ENCODE measurements at regions not wholly inside any gene's neighbourhood (a gene's known extent, or its start where the extent isn't known, plus 50 kb on each side); places are given as distances from the start of the nearest gene placed in this dataset.
"Not testable (repeated sequence)": the region's sequence is repeated elsewhere in the genome, so short reads cannot be mapped to it uniquely, and the experiment has no call there.

GRCh38 chrX:131831185-131831520 is 191.9 kb upstream of the STK26 start:
- peaks cover 2% of the 10 kb centered on the region; the same call in 1 of the 2 replicates for H3K36me3 ChIP-seq
- peaks cover 57% of the 10 kb centered on the region for H4K20me1 ChIP-seq
- H3K4me3 ChIP-seq, result peak overlapping the region; percentile 61
- H3K9ac ChIP-seq, result peak overlapping the region; percentile 76
- H3K27ac ChIP-seq, result peak overlapping the region; percentile 71
- TF ChIP-seq Cebpa-rat (IDR thresholded peaks at IDR 0.05), result no peak
- H3K4me2 ChIP-seq, result peak overlapping the region; percentile 85
- H3K27me3 ChIP-seq, result peaks cover 21% of the 10 kb centered on the region
- no peaks in the 10 kb centered on the region for H3K9me3 ChIP-seq
- peaks cover 29% of the 10 kb centered on the region for H3K4me1 ChIP-seq

- Histone ChIP-seq H3K4me1 (peaks cover 12% of the 10 kb centered on the region), H3K27ac (no peak overlapping the region), H3K9me3 (no peaks in the 10 kb centered on the region), H3K4me3 (no peak overlapping the region), H4K20me1 (peaks cover 47% of the 10 kb centered on the region), H3K27me3 (peaks cover 54% of the 10 kb centered on the region), H3K4me2 (no peak overlapping the region), H3K36me3 (no peaks in the 10 kb centered on the region), H3K9ac (no peak overlapping the region)
- TF ChIP-seq Cebpa-rat (IDR thresholded peaks at IDR 0.05), result no peak
Observed at GRCh38 chrX:131836161-131836560, 186.9 kb upstream of the STK26 start.

GRCh38 chrX:131837325-131837724 is 185.8 kb upstream of the STK26 start:
- Histone ChIP-seq H3K4me3 (no peak overlapping the region), H3K9me3 (no peaks in the 10 kb centered on the region), H3K4me1 (0 out of 2 replicates have a peak, but pooled peaks cover under 1% of the 10 kb centered on the region), H3K4me2 (no peak overlapping the region), H3K36me3 (no peaks in the 10 kb centered on the region), H3K27ac (no peak overlapping the region), H4K20me1 (peaks cover 37% of the 10 kb centered on the region), H3K27me3 (peaks cover 57% of the 10 kb centered on the region), H3K9ac (no peak overlapping the region)
- no peak for TF ChIP-seq Cebpa-rat (IDR thresholded peaks at IDR 0.05)

GRCh38 chrX:131840799-131841495 is 182.2 kb upstream of the STK26 start:
- H3K4me1 ChIP-seq, result no peaks in the 10 kb centered on the region
- H4K20me1 ChIP-seq, result peaks cover 24% of the 10 kb centered on the region
- H3K9me3 ChIP-seq, result no peaks in the 10 kb centered on the region
- no peak overlapping the region for H3K4me3 ChIP-seq
- H3K4me2 ChIP-seq, result no peak overlapping the region
- no peak overlapping the region for H3K27ac ChIP-seq
- TF ChIP-seq Cebpa-rat (IDR thresholded peaks at IDR 0.05), result no peak
- H3K36me3 ChIP-seq, result no peaks in the 10 kb centered on the region
- H3K9ac ChIP-seq, result no peak overlapping the region
- peaks cover 76% of the 10 kb centered on the region for H3K27me3 ChIP-seq

GRCh38 chrX:131841496-131842437 is 181.3 kb upstream of the STK26 start:
- H3K27ac ChIP-seq, result no peak overlapping the region
- H3K36me3 ChIP-seq, result no peaks in the 10 kb centered on the region
- no peaks in the 10 kb centered on the region for H3K9me3 ChIP-seq
- H3K27me3 ChIP-seq, result peaks cover 75% of the 10 kb centered on the region
- no peaks in the 10 kb centered on the region for H3K4me1 ChIP-seq
- H3K4me3 ChIP-seq, result no peak overlapping the region
- H4K20me1 ChIP-seq, result peaks cover 17% of the 10 kb centered on the region
- H3K4me2 ChIP-seq, result no peak overlapping the region
- TF ChIP-seq Cebpa-rat (IDR thresholded peaks at IDR 0.05), result no peak
- H3K9ac ChIP-seq, result no peak overlapping the region

GRCh38 chrX:131843987-131844386 is 179.1 kb upstream of the STK26 start:
- H3K4me3 ChIP-seq, result no peak overlapping the region
- no peak overlapping the region for H3K9ac ChIP-seq
- H3K4me1 ChIP-seq, result no peaks in the 10 kb centered on the region
- no peak overlapping the region for H3K27ac ChIP-seq
- TF ChIP-seq Cebpa-rat (IDR thresholded peaks at IDR 0.05), result no peak
- peaks cover 75% of the 10 kb centered on the region for H3K27me3 ChIP-seq
- H3K36me3 ChIP-seq, result no peaks in the 10 kb centered on the region
- H3K9me3 ChIP-seq, result no peaks in the 10 kb centered on the region
- H3K4me2 ChIP-seq, result no peak overlapping the region
- peaks cover 6% of the 10 kb centered on the region; the same call in 1 of the 2 replicates for H4K20me1 ChIP-seq

GRCh38 chrX:131845201-131845600 is 177.9 kb upstream of the STK26 start:
- Histone ChIP-seq H3K9me3 (no peaks in the 10 kb centered on the region), H4K20me1 (peaks cover 6% of the 10 kb centered on the region; the same call in 1 of the 2 replicates), H3K9ac (no peak overlapping the region), H3K4me1 (no peaks in the 10 kb centered on the region), H3K36me3 (no peaks in the 10 kb centered on the region), H3K27ac (no peak overlapping the region), H3K4me3 (no peak overlapping the region), H3K4me2 (no peak overlapping the region), H3K27me3 (peaks cover 85% of the 10 kb centered on the region)
- no peak for TF ChIP-seq Cebpa-rat (IDR thresholded peaks at IDR 0.05)

- no peak for TF ChIP-seq Cebpa-rat (IDR thresholded peaks at IDR 0.05)
- peaks cover 87% of the 10 kb centered on the region for H3K27me3 ChIP-seq
- H3K27ac ChIP-seq, result no peak overlapping the region
Observed at GRCh38 chrX:131845771-131846170, 177.3 kb upstream of the STK26 start.

GRCh38 chrX:131850964-131851363 is 172.1 kb upstream of the STK26 start:
- H3K27me3 ChIP-seq, result peaks cover 94% of the 10 kb centered on the region
- H3K36me3 ChIP-seq, H3K4me3 ChIP-seq, H3K9me3 ChIP-seq, H3K4me1 ChIP-seq, H4K20me1 ChIP-seq, H3K27ac ChIP-seq, H3K4me2 ChIP-seq, H3K9ac ChIP-seq: not testable (repeated sequence)

More at GRCh38 chrX:131845771-131846170, 177.3 kb upstream of the STK26 start:
- Histone ChIP-seq H3K4me1 (no peaks in the 10 kb centered on the region), H3K9ac (no peak overlapping the region), H4K20me1 (peaks cover 5% of the 10 kb centered on the region; the same call in 1 of the 2 replicates), H3K36me3 (no peaks in the 10 kb centered on the region), H3K9me3 (no peaks in the 10 kb centered on the region), H3K4me3 (no peak overlapping the region), H3K4me2 (no peak overlapping the region)

GRCh38 chrX:131853440-131853839 is 169.7 kb upstream of the STK26 start:
- H3K27ac ChIP-seq, result no peak overlapping the region
- TF ChIP-seq Cebpa-rat (IDR thresholded peaks at IDR 0.05), result no peak
- H3K4me3 ChIP-seq, result no peak overlapping the region
- H3K9ac ChIP-seq, result no peak overlapping the region
- no peaks in the 10 kb centered on the region for H3K9me3 ChIP-seq
- H3K4me1 ChIP-seq, result no peaks in the 10 kb centered on the region
- H4K20me1 ChIP-seq, result peaks cover 7% of the 10 kb centered on the region; the same call in 1 of the 2 replicates
- H3K4me2 ChIP-seq, result no peak overlapping the region
- no peaks in the 10 kb centered on the region for H3K36me3 ChIP-seq
- H3K27me3 ChIP-seq, result peaks cover 99% of the 10 kb centered on the region
